Stimulated activated CD4-positive, alpha-beta T cell treated with anti-CD3 and anti-CD28 coated beads, Interleukin-15, amount 100 ng/mL, for 48 hours (primary cell): ENCODE measurements at regions not wholly inside any gene's neighbourhood (a gene's known extent, or its start where the extent isn't known, plus 50 kb on each side); places are given as distances from the start of the nearest gene placed in this dataset.

Source experiments
- DNase-seq, 2 donors: peaks; one replicate each; pipeline ENCODE4 v3.0.0-alpha.2; 2020; ENCODE audit warnings: low read depth in 2 of 2

- no peak for DNase-seq
Observed at GRCh38 chr13:106802917-106803316, 235.0 kb upstream of the ARGLU1 start.

GRCh38 chr13:106799781-106800335 is 231.9 kb upstream of the ARGLU1 start:
- DNase-seq = no peak

DNA sequence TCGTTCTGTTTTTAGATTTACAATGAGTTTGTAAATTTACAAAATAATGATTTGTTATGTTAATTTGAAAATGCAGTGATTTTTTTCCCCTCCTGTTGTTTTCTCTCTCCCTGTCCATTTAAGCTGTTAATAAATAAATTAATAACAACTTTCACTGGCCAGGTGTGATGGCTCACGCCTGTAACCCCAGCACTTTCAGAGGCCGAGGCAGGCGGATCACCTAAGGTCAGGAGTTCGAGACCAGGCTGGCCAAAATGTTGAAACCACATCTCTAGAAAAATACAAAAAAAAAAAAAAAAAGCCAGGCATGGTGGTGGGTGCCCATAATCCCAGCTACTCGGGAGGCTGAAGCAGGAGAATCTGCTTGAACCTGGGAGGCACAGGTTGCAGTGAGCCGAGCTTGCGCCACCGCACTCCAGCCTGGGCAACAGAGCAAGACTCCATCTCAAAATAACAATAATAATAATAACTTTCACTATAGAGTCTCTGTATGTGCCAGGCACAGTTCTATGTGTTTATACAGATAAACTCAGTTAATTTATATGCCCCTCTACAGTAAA is 229.2 kb upstream of the ARGLU1 start:
- no peak for DNase-seq

GRCh38 chr13:106796280-106797047 is 228.5 kb upstream of the ARGLU1 start:
- DNase-seq = no peak

- no peak for DNase-seq
Observed at GRCh38 chr13:106795847-106796246, 227.9 kb upstream of the ARGLU1 start.

- no peak for DNase-seq
Observed at GRCh38 chr13:106794117-106794516, 226.2 kb upstream of the ARGLU1 start.

DNA sequence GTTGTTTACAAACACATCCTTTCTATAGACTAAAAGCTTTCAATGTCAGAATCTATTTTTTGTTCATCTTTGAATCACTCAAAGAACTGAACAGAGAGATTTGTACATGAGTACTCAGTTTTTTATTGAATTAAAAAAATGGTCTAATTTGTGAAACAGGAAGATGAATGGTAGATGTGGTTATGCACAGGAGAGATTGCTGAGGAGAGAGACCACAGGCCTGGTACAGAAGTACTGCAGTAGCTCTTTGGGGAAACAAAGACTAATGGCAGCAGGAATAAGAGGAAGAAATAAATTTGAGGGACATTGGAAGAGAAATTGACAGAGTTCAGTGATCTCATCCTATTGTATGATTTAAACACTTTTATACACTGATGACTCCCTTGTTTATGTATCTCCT is 222.0 kb upstream of the ARGLU1 start:
- DNase-seq = no peak

GRCh38 chr13:106786006-106786563 is 218.1 kb upstream of the ARGLU1 start:
- no peak for DNase-seq

- DNase-seq = no peak
Observed at GRCh38 chr13:106774621-106775020, 206.7 kb upstream of the ARGLU1 start.

GRCh38 chr13:106772006-106772601 is 204.2 kb upstream of the ARGLU1 start:
- DNase-seq = no peak

DNA sequence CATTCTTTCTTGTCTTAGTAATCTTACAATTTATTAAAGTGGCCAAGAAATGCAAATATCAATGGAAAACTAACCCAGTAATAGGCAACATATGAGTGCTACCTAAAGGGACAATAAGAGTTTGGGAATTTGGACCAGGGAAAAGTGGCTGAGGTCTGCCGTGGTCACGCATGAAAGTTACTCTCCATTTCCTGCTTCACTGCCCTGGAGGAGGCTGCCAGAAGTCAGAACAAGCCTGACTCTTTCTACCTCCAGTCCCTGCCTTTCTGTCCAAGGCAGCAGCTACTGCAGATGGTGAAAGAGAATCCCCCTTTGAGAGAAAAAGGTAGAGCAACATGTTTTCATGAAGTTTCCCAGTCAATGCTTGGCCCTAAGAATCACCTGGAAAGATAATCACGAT is 201.1 kb upstream of the ARGLU1 start:
- DNase-seq = no peak

DNA sequence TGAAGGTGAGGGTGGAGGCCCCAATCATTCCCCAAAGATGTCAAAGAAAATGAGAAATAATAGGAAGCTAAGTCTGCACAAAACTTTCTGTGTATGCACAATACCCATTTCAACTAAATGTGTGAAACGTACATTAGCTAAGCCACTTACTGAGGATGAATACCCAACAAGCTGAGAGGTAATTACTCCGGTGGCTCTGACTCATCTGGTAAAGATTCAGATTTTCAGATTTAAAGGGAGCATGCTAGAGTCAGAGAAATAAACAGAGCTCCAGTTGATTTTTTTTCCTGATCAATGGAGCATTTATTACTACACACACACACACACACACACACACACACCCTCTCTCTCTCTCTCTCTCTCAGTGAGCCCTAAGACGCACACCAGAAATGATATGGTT is 194.8 kb upstream of the ARGLU1 start:
- no peak for DNase-seq

DNA sequence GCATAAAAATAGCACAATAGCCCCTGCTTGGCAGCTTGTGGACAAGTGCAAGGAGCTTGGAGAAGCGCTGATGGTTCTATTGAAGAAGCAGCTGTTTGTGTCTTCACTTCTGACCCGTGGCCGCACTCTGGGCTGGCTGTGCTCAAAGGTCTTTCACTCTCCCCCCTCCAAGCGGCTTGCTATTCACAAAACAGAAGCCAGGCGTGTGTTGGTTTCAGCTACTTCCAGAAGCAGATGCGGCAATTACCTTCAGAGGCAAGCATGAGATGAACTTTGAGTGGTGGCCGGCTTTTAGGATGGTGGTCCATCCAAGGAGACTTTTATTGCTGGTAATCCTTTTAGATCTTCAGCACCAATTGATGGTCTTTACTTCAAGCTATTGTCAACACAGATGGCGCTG is 188.5 kb upstream of the ARGLU1 start:
- DNase-seq = no peak

DNA sequence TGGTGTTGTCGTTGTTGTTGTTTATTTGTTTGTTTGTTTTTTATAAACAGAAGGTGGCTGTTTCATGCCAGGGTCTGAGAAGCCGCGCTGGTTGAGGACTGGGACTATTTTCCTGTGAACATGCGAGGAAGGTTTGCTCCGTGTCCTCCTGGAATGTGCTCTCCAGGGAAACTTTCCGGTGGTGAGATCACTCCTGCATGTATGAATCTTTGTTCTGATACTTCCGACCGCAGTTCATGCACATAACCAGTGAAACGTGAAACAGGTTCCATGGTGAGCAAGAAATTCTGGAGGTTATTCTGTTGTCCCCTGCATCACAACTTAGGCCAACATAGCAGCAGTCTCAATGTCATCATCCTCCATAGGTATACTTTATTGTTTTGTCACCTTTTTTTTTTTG is 187.6 kb upstream of the ARGLU1 start:
- no peak for DNase-seq

- no peak for DNase-seq
Observed at GRCh38 chr13:106753251-106753650, 185.3 kb upstream of the ARGLU1 start.

DNA sequence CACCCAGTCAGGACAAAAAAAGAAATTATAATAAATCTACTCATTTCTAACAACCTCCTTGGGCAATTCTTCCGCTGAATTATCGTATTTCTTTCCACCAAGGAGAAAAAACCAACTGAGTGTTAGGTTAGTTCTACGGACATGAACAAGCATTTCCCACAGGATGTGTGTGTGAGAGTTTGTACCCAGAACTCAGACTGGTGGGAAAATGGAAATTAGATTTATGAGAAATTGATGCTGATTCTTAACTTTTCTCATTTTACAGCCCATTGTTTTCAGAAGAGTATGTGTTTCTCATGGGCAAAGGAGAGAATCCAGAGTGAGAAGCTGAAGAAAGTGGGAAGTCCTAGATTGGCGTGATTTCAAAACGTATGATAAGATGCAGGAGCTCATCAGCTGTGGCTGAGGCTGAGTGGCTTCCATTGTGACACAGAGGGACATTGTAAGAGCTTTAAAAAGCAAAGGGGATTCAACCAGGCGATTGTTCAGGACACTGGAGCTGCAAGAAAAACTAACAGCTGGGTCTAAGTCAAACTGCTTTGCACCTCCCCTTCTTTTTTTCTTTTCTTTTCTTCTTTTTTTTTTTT is 184.7 kb upstream of the ARGLU1 start:
- DNase-seq = no peak

DNA sequence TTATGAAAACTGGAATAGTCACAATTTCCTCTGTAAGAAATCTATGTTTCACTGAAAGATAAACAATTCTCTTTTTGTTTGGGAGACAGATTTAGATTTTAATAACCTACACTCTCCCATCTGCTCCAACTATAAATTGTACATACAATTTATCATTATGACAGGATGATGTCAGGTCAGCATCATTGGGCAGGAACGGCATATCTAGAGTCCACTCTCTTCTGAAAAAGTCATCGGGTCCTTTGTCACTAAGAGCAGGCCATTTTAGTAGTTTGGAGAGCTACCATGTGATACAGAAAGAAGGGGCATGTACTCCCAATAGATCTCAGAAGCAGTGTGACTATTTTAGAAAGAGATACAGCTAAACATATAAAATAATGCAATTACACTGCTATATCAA is 180.8 kb upstream of the ARGLU1 start:
- no peak for DNase-seq

DNA sequence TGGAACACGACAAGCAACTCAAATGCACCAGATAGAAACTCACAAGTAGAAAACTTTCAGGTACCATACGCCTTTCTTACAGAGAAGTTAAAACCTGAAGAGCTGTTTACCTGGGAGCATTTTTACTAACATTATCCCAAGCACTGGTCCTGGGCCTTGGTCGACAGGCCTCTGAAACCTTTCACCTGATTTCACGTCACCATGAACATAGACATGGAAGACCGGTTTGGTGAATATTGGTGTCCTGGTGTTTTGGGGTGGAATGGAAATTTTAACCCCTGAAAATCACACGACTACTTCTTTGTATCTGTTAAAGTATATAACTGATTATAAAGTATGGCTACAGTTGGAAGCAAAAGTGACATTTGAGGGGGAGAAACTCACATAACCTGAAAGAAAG is 176.6 kb upstream of the ARGLU1 start:
- DNase-seq = no peak

GRCh38 chr13:106738186-106738678 is 170.3 kb upstream of the ARGLU1 start:
- DNase-seq = no peak

GRCh38 chr13:106736941-106737340 is 169.0 kb upstream of the ARGLU1 start:
- no peak for DNase-seq

- no peak for DNase-seq
Observed at GRCh38 chr13:106734198-106734597, 166.3 kb upstream of the ARGLU1 start.

- no peak for DNase-seq
Observed at GRCh38 chr13:106723036-106723435, 155.1 kb upstream of the ARGLU1 start.
